Right cardiac atrium (tissue), 5 donors: ENCODE measurements at regions not wholly inside any gene's neighbourhood (a gene's known extent, or its start where the extent isn't known, plus 50 kb on each side); places are given as distances from the start of the nearest gene placed in this dataset.

Experiments used
- ATAC-seq, 2 donors: fragments of 200-7000 bp; cut with Tn5 transposase; one replicate each; pipeline versions ENCODE4 v1.8.0 to v1.9.1; 2020; ENCODE audit warnings: moderate library complexity in 2 of 2, mild to moderate bottlenecking in 1 of 2
- DNase-seq, 3 donors: peaks; one replicate each; pipeline ENCODE4 v3.0.0-alpha.2; 2020
- H3K27ac ChIP-seq: one replicate; pipeline ENCODE4 v1.5.1; 2013; ENCODE audit warnings: mild to moderate bottlenecking, low read length, control low read depth, moderate library complexity
- H3K27me3 ChIP-seq: one replicate; pipeline ENCODE4 v1.6.1; 2013; ENCODE audit not compliant: control insufficient read depth, insufficient read depth
- H3K4me1 ChIP-seq: one replicate; pipeline ENCODE4 v1.6.1; 2013; ENCODE audit warnings: low read length; ENCODE audit not compliant: control insufficient read depth, insufficient read depth
- H3K4me3 ChIP-seq: one replicate; pipeline ENCODE4 v1.5.1; 2013; ENCODE audit warnings: low read length, control low read depth
- H3K9me3 ChIP-seq: one replicate; pipeline ENCODE4 v1.6.1; 2013; ENCODE audit warnings: low read length; ENCODE audit not compliant: control insufficient read depth
- WGBS: extraction: QIAGEN DNeasy Blood & Tissue Kit; methylation state at CpG from one replicate; pipeline ENCODE4 v1.1.7; 2013; 5-methylcytosine and 5-hydroxymethylcytosine counted together
- intact Hi-C, 4 donors: fragments of 100-400 bp; cut with DNase I; formaldehyde crosslinking; loops; one replicate each; pipeline versions ENCODE4 v1.11.0 to v1.14.0; 2022 to 2023
- donor health status: healthy with polysubstance abuse.
- donor health status: DM: no; HTN: yes; CAD: no.
- donor health status: DM: no; HTN: no; CAD: no.
- donor health status: DM: no; HTN: yes; CAD: no; lungs with severe emphysema.
- donor health status: DM: yes; HTN: yes; CAD: no.

DNA sequence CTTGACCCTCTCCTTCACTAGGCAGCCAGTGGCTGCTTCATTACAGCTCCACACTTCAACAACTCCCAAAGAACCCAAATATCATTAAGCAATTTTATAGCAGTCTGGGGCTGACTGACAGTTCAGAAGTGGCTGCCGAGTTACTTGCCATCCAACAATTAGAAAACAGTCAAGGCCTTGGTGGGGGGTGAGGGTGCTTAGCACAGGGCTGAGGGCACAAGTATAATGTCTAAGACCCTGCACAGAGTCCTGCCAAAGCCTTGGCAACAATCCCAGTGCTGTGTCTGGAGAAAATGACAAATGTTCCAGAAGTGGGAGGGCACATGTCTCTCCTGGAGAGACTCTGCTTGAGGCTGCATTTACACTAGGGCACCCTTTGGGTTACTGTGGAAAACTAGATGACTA is 71.1 kb downstream of the CXCL12 start:
- intact Hi-C loops: loop anchor here in 3 of 4 donors (5.0 to 10.0 kb wide), 7 partner anchors 59 to 629 kb away; partner anchors contain the start of gene CXCL12 (in 1 of the 3)
- no peak overlapping the region for H3K27ac ChIP-seq
- no peaks in the 10 kb centered on the region for H3K4me1 ChIP-seq
- H3K4me3 ChIP-seq: no peak overlapping the region
- H3K9me3 ChIP-seq: no peaks in the 10 kb centered on the region
- WGBS: 76% methylated on average over 1 of the region's 1 CpG
- no peaks in the 10 kb centered on the region for H3K27me3 ChIP-seq
- no peak for ATAC-seq
- DNase-seq: no peak

DNA sequence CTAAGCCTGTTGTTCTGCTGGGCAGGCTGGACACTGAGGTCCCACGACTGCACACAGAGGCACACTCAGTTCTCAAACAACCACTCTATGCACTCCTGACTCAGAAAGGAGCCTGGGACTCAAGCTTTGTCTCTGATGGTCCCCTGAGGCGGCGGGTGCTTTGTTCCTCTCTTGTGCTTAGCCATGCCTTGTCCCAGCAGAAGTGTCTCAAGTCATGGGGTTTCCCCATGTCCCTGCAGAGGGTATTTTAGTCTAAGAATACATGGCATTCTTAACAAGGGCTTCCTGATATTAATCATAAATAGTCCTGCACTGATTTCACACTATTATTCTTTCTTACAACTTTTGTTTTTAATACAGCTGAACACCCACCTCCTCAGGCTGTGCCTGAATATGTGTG is 72.5 kb downstream of the CXCL12 start:
- Histone ChIP-seq H3K27me3 (no peaks in the 10 kb centered on the region), H3K4me1 (no peaks in the 10 kb centered on the region), H3K9me3 (no peaks in the 10 kb centered on the region), H3K27ac (no peak overlapping the region), H3K4me3 (no peak overlapping the region)
- DNase-seq (no peak), ATAC-seq (no peak)
- WGBS: 78% methylated on average over 3 of the region's 3 CpGs
- intact Hi-C loops: loop anchor here in 3 of 4 donors (5.0 to 10.0 kb wide), 7 partner anchors 58 to 628 kb away; partner anchors contain the start of gene CXCL12 (in 1 of the 3)

DNA sequence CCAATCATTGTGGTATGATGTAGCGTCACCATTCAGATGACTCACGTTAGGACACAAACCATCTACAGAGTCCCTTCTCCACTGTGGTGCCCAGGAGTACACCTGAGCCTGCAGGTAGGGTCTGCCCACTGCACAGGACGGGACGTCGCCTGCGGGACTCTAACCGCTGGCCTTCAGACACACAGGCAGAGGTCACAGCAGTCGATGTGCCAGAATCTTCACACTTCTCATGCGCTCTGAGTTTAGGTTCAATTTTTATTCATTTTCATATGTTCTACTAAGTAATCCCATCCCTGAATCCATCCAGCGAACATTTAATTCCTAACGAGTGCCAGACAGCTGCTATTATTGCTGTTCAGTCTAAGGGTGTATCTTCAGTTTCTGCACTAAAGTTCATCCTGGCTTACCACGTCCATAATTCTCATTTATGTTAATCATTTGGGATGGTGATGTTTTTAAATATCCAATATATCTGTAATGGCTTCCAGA is 73.3 kb downstream of the CXCL12 start:
- 80% methylated on average over 12 of the region's 12 CpGs for WGBS
- ATAC-seq (no peak), DNase-seq (no peak)
- Histone ChIP-seq H3K4me3 (no peak overlapping the region), H3K27ac (no peak overlapping the region), H3K27me3 (no peaks in the 10 kb centered on the region), H3K4me1 (no peaks in the 10 kb centered on the region), H3K9me3 (no peaks in the 10 kb centered on the region)
- intact Hi-C loops: loop anchor here (2.0 to 10.0 kb wide), 8 partner anchors 57 to 627 kb away; partner anchors contain the start of gene CXCL12 (in 1 of the 4)

DNA sequence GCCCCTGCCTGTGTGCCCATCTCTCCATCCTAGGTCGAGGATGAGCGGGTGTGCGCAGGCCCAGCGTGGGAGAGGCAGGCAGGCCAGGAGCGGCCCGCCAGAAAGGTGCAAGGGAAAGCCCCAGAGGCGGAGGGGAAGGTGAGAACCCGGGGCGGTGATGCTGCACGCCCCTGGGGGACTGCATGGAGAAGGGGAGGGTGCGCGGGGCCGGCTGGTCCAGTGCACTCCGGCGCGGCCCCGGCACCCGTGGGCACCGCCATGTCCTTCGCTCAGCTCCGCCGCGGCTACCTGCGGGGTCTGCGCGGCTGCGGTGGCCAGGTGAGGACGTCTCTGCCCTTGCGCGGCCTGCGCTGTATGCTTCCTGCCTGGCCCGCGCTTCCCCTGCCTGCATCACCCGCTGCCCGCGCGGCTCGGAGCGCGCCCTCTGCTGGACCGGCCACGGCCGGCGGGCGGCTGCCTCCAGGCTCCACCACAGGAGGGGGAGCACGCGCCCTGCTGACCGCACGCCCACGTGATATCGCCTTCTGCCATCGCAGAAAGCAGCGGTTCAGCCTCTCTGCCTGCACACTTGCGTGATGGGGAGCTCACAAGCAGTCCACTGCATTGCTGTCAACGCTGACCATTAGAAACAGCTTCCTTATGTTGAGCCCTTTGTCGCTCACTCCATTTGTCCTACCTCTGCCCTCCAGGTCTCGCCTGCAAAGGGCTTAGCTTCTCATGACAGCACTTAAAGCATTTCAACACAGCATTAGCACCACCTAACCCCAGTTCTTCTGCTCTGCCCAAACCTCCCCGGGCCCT is 73.9 kb downstream of the CXCL12 start:
- Histone ChIP-seq H3K9me3 (no peaks in the 10 kb centered on the region), H3K27me3 (no peaks in the 10 kb centered on the region), H3K4me3 (peak overlapping the region; percentile 16), H3K27ac (no peak overlapping the region), H3K4me1 (no peaks in the 10 kb centered on the region)
- peak; percentile 97 to 98 for ATAC-seq
- 11% methylated on average over 58 of the region's 58 CpGs for WGBS
- DNase-seq: peak; percentile 89 to 96 (median 96)
- intact Hi-C loops: loop anchor here (2.0 to 10.0 kb wide), 8 partner anchors 56 to 626 kb away; partner anchors contain the start of gene CXCL12 (in 1 of the 4)

DNA sequence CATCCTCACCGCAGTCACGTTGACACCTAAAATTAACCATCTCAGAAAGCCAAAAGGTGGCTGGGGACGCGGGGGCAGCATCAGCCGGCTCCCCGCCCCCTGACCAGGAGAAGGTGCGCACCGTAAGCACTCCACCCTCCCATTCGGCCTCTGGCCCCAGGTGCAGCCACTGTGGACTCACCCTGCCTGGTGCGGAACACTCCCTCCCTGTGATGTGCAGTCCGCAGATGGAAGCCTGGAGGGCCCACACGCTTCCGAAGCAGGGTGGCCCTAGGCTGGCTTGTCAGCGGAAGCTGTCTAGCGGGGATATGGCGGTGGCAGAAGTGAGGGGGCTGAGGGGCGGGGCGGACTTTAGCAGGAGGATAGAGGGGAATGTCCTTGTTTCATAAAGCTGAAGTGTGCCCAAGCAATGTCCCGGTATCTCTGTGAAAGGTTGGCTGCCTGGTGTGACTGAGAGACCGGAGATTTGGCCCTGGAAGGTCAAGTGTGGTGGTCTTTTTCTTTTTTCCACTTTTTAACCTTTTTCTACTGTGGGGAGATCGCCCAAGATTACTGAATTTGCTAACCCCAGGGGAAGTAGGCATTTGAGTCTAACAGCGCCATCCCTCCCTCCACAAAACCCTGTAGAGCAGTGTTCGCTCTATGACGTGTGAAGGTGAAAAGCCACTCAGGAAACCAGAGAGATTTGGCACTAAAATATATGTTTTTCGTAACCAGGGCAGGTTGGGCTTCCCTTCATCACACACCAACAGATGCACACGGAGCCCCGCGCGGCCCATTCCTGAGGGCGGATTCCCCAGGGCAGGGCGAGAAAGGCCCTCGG is 74.7 kb downstream of the CXCL12 start:
- Histone ChIP-seq H3K4me1 (no peaks in the 10 kb centered on the region), H3K27ac (no peak overlapping the region), H3K4me3 (no peak overlapping the region), H3K9me3 (no peaks in the 10 kb centered on the region), H3K27me3 (no peaks in the 10 kb centered on the region)
- no peak for ATAC-seq
- no peak for DNase-seq
- intact Hi-C loops: loop anchor here (2.0 to 10.0 kb wide), 8 partner anchors 55 to 625 kb away; partner anchors contain the start of gene CXCL12 (in 1 of the 4)
- WGBS: 89% methylated on average over 32 of the region's 32 CpGs

DNA sequence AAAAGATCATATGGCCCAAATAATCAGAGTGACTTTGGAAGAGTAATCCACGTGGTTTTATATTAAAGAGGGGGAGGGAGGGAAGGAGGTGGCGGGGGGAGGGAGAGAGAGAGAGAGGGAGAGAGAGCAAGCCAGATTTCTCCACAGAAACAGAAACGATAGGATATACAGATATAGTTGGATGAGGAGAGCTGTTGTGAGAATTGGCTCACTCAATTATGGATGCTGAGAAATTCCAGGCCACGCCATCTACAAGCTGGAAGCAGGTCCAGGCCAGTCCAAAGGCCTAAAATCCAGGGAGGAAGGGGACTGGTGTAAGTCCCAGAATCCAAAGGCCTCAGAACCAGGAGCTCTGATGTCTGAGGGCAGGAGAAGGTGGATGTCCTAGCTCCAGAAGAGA is 75.5 kb downstream of the CXCL12 start:
- no peak overlapping the region for H3K4me3 ChIP-seq
- H3K27ac ChIP-seq: no peak overlapping the region
- no peaks in the 10 kb centered on the region for H3K9me3 ChIP-seq
- DNase-seq (no peak), ATAC-seq (no peak)
- H3K27me3 ChIP-seq: no peaks in the 10 kb centered on the region
- no peaks in the 10 kb centered on the region for H3K4me1 ChIP-seq
- 60% methylated on average over 4 of the region's 4 CpGs for WGBS
- intact Hi-C loops: loop anchor here in 1 of 4 donors (10.0 kb wide), 1 partner anchor 625 kb away; no protein-coding TSS in a partner anchor

DNA sequence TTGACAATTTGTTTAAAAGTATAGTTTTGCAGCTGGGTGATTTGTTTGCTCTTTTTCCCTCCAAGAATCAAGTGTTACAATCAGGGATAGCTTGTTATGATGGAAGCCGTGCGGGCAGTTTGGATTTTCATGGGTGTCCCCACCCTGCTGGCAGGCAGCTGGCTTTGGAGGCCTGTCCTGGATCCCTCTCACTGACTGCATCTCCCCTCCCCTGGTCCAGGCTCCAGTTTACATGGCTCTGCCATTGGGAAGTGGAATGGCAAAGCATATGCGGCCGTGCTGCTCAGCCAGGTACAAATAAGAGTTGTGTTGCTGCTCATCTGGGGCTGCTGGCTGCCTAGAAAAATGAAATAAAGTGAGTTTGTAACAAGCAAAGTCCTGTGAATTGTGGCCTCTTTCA is 76.0 kb downstream of the CXCL12 start:
- H3K4me1 ChIP-seq: no peaks in the 10 kb centered on the region
- intact Hi-C loops: loop anchor here in 1 of 4 donors (10.0 kb wide), 1 partner anchor 624 kb away; no protein-coding TSS in a partner anchor
- no peaks in the 10 kb centered on the region for H3K9me3 ChIP-seq
- ATAC-seq (no peak), DNase-seq (peak in 1 of 3 donors; percentile 63)
- no peak overlapping the region for H3K4me3 ChIP-seq
- H3K27ac ChIP-seq: no peak overlapping the region
- 81% methylated on average over 4 of the region's 4 CpGs for WGBS
- H3K27me3 ChIP-seq: no peaks in the 10 kb centered on the region

DNA sequence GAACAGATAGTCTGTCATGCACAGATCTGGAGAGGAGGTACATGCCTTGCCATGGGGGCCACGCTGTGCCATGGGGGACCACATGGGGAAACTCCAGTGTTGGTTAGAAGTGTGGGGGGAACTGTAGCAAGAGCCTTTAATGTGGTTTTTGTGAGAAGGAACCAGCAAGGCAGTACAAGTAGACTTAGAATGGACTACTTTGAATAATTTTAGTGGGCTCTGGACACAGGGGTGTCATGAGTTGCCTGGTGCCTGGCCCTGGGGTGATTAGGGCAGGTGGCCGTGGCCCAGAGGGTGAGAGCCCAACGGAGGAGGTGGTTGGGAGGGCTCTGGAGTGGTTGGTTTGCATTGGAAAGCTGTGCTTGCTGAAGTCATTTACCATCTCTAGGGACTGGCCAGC is 77.2 kb downstream of the CXCL12 start:
- Histone ChIP-seq H3K27me3 (no peaks in the 10 kb centered on the region), H3K27ac (no peak overlapping the region), H3K4me3 (no peak overlapping the region), H3K9me3 (no peaks in the 10 kb centered on the region), H3K4me1 (no peaks in the 10 kb centered on the region)
- intact Hi-C loops: loop anchor here in 1 of 4 donors (10.0 kb wide), 1 partner anchor 623 kb away; no protein-coding TSS in a partner anchor
- no peak for DNase-seq
- no peak for ATAC-seq
- 94% methylated on average over 3 of the region's 3 CpGs for WGBS

DNA sequence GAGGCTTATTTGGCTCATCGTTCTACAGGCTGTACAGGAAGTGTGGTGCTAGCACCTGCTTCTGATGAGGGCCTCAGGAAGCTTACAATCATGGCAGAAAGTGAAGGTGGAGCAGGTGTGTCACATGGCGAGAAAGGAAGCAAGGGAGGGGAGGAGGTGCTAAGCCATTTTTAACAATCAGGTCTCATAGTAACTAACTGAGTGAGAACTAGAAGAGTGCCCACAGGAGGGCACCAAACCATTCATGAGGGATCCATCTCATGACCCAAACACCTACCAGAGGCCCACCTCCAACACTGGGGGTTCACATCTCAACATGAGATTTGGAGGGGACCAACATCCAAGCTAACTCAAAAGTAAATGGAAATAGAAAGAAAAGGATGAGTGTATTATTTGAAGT is 78.1 kb downstream of the CXCL12 start:
- H3K27ac ChIP-seq: no peak overlapping the region
- H3K27me3 ChIP-seq: no peaks in the 10 kb centered on the region
- H3K4me1 ChIP-seq: no peaks in the 10 kb centered on the region
- WGBS: 71% methylated on average over 2 of the region's 2 CpGs
- no peaks in the 10 kb centered on the region for H3K9me3 ChIP-seq
- H3K4me3 ChIP-seq: no peak overlapping the region
- ATAC-seq: no peak
- DNase-seq: no peak
- intact Hi-C loops: loop anchor here in 1 of 4 donors (10.0 kb wide), 1 partner anchor 622 kb away; no protein-coding TSS in a partner anchor

DNA sequence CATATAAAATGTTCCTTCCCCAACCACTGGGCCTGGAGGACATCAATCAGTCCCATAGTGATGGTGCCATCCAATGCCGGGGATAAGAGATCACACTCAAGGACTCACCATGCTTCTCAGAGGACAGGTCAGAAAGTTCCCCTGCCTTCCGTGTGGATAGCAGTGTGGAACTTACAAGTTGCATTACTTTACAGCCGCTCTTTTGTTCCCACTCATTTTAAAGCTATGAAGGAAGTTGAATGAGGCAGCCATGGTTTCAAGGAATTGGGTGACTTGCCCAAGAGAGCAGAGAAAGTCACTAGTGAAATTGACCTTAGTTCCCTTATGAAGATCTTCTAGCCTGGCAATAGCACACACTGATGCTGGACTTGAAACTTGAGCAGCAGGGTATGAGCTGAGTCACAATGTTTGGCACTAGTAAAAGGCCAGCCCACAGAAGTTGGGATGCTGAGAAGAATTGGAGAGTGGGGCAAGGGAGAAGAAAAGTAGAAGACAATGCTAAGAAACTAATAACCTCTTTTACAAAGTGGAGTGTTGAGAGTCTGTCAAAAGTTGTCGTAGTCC is 78.7 kb downstream of the CXCL12 start:
- Histone ChIP-seq H3K4me3 (no peak overlapping the region), H3K9me3 (no peaks in the 10 kb centered on the region), H3K27me3 (no peaks in the 10 kb centered on the region), H3K4me1 (peaks cover under 1% of the 10 kb centered on the region), H3K27ac (no peak overlapping the region)
- intact Hi-C loops: loop anchor here in 1 of 4 donors (10.0 kb wide), 1 partner anchor 621 kb away; no protein-coding TSS in a partner anchor
- peak in 1 of 2 donors; percentile 29 for ATAC-seq
- DNase-seq: no peak
- WGBS: 56% methylated on average over 4 of the region's 4 CpGs
